ENCODE measurements at regions not wholly inside any gene's neighbourhood (a gene's known extent, or its start where the extent isn't known, plus 50 kb on each side); places are given as distances from the start of the nearest gene placed in this dataset.

DNA sequence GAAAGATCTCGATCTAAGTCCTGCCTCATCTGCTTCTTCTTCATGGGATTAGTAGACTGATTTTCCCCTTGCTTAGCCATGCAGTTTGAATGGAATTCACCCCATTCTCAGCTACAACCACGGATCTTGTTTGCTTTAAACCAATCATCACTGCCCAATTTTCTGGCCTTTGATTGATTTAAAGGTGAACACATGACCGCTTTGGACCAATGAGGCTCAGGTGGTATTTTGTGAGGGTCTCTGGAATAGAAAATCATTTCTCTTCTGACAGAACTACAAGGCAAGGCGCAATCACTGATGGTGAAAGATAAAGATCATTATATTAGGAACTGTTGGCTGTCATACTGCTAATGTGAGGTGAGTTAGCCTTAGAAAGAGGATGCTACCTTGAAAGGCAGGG, 213.0 kb upstream of the PLEKHG7 start:
- H3K9me2 ChIP-seq (ENCODE audit: insufficient read depth), result no peaks in the 10 kb centered on the region
- CTCF ChIA-PET, result no interaction called here
- H3K79me2 ChIP-seq (ENCODE audit: insufficient read depth, low read length), result no peaks in the 10 kb centered on the region
- no peak overlapping the region for H3K4me3 ChIP-seq (replicated peaks in 1 of 2; ENCODE audit: low read depth in 1 of 2, low read length in 2 of 2)
- H4K20me1 ChIP-seq (ENCODE audit: insufficient read depth), result no peaks in the 10 kb centered on the region
- no TSS peak for BruUV-seq (replicated peaks)
- no peak for DNase-seq (ENCODE audit: low read depth, low spot score)
- intact Hi-C loops (cut with micrococcal nuclease), result no loop called here
- no peak for ATAC-seq
- H3K4me2 ChIP-seq (ENCODE audit: low read length), result no peak overlapping the region
- POLR2A ChIA-PET, result no interaction called here
- H3K27me3 ChIP-seq (ENCODE audit: insufficient read depth, low read length), result no peaks in the 10 kb centered on the region
- RAD21 ChIA-PET (ENCODE audit: low non-redundant PET in 1 of 2, low total read pairs in 2 of 2, uncharacterized antibody in 2 of 2, unreplicated experiment in 2 of 2), result no interaction called here
- TF ChIP-seq ELF1 (IDR thresholded peaks at IDR 0.05; ENCODE audit: borderline replicate concordance, low read depth) (no peak), EZH2phosphoT487 (IDR thresholded peaks at IDR 0.05; ENCODE audit: borderline replicate concordance) (no peak), POLR2AphosphoS5 (IDR thresholded peaks at IDR 0.05; ENCODE audit: low read depth, low read length) (no peak), TCF7L2 (IDR thresholded peaks at IDR 0.05; ENCODE audit: borderline replicate concordance, extremely low read depth, insufficient read depth, insufficient read length) (no peak), SP1 (IDR thresholded peaks at IDR 0.05; ENCODE audit: low read depth) (no peak), ZNF274 (IDR thresholded peaks at IDR 0.05; ENCODE audit: low read depth, low read length) (no peak), POLR2A (IDR thresholded peaks at IDR 0.05; ENCODE audit: borderline replicate concordance, extremely low read depth, insufficient read depth, insufficient read length) (no peak), JUND (IDR thresholded peaks at IDR 0.05) (no peak), RAD21 (IDR thresholded peaks at IDR 0.05; ENCODE audit: low read depth) (no peak)
- TF ChIP-seq, protein P1, sequence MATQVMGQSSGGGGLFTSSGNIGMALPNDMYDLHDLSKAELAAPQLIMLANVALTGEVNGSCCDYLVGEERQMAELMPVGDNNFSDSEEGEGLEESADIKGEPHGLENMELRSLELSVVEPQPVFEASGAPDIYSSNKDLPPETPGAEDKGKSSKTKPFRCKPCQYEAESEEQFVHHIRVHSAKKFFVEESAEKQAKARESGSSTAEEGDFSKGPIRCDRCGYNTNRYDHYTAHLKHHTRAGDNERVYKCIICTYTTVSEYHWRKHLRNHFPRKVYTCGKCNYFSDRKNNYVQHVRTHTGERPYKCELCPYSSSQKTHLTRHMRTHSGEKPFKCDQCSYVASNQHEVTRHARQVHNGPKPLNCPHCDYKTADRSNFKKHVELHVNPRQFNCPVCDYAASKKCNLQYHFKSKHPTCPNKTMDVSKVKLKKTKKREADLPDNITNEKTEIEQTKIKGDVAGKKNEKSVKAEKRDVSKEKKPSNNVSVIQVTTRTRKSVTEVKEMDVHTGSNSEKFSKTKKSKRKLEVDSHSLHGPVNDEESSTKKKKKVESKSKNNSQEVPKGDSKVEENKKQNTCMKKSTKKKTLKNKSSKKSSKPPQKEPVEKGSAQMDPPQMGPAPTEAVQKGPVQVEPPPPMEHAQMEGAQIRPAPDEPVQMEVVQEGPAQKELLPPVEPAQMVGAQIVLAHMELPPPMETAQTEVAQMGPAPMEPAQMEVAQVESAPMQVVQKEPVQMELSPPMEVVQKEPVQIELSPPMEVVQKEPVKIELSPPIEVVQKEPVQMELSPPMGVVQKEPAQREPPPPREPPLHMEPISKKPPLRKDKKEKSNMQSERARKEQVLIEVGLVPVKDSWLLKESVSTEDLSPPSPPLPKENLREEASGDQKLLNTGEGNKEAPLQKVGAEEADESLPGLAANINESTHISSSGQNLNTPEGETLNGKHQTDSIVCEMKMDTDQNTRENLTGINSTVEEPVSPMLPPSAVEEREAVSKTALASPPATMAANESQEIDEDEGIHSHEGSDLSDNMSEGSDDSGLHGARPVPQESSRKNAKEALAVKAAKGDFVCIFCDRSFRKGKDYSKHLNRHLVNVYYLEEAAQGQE (IDR thresholded peaks at IDR 0.05; ENCODE audit: low read depth), result no peak
- TF ChIP-seq, protein P2, sequence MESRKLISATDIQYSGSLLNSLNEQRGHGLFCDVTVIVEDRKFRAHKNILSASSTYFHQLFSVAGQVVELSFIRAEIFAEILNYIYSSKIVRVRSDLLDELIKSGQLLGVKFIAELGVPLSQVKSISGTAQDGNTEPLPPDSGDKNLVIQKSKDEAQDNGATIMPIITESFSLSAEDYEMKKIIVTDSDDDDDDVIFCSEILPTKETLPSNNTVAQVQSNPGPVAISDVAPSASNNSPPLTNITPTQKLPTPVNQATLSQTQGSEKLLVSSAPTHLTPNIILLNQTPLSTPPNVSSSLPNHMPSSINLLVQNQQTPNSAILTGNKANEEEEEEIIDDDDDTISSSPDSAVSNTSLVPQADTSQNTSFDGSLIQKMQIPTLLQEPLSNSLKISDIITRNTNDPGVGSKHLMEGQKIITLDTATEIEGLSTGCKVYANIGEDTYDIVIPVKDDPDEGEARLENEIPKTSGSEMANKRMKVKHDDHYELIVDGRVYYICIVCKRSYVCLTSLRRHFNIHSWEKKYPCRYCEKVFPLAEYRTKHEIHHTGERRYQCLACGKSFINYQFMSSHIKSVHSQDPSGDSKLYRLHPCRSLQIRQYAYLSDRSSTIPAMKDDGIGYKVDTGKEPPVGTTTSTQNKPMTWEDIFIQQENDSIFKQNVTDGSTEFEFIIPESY (IDR thresholded peaks at IDR 0.05; ENCODE audit: extremely low read depth, insufficient replicate concordance, low read length), result no peak
- H3K27ac ChIP-seq (ENCODE audit: low read depth, low read length), result no peak overlapping the region
- H3K9me3 ChIP-seq (ENCODE audit: control insufficient read depth in 1 of 2, insufficient read depth in 1 of 2, low read depth in 1 of 2, low read length in 2 of 2), result no peaks in the 10 kb centered on the region
- no peaks in the 10 kb centered on the region for H3K36me3 ChIP-seq (ENCODE audit: control insufficient read depth in 1 of 2, insufficient read depth in 2 of 2, low read length in 2 of 2)
- no peak overlapping the region for H2AFZ ChIP-seq (ENCODE audit: low read depth, low read length, poor library complexity, severe bottlenecking)
- no peaks in the 10 kb centered on the region for H3K4me1 ChIP-seq (ENCODE audit: control insufficient read depth in 1 of 2, insufficient read depth in 2 of 2, low read length in 2 of 2)
- no peak overlapping the region for H3K9ac ChIP-seq (ENCODE audit: low read length)

Measured in HCT116 (cell line).